GM23338 (cell line): ENCODE measurements at regions not wholly inside any gene's neighbourhood (a gene's known extent, or its start where the extent isn't known, plus 50 kb on each side); places are given as distances from the start of the nearest gene placed in this dataset.
A peak's percentile ranks its signal among the peaks of the same experiment; 100 is the strongest.

Experiments
- ATAC-seq: fragments of 200-7000 bp; cut with Tn5 transposase; 3 replicates; pipeline ENCODE4 v1.9.1; 2020
- DNase-seq: peaks from one replicate; pipeline ENCODE4 v3.0.0-alpha.2; 2015; ENCODE audit warnings: low spot score
- H2AFZ ChIP-seq: fragments of 200-600 bp; sonication (generic); 2 replicates; pipeline ENCODE4 v1.8.0; 2016; ENCODE audit warnings: antibody characterized with exemption, mild to moderate bottlenecking, moderate library complexity
- H3F3A ChIP-seq: fragments of 200-600 bp; sonication (generic); replicated peaks from 2 replicates; pipeline ENCODE4 v1.8.0; 2017; ENCODE audit warnings: antibody characterized with exemption, mixed run types, low read depth
- H3K27ac ChIP-seq: fragments of 200-600 bp; sonication (generic); 2 replicates; pipeline ENCODE4 v1.6.1; 2016; ENCODE audit warnings: low read depth
- H3K27me3 ChIP-seq: fragments of 200-600 bp; sonication (generic); 2 replicates; pipeline ENCODE4 v1.8.0; 2016; ENCODE audit warnings: mild to moderate bottlenecking, mixed run types, moderate library complexity; ENCODE audit not compliant: insufficient read depth
- H3K36me3 ChIP-seq: fragments of 200-600 bp; sonication (generic); 2 replicates; pipeline ENCODE4 v1.8.0; 2016; ENCODE audit warnings: mild to moderate bottlenecking; ENCODE audit not compliant: insufficient read depth
- H3K4me1 ChIP-seq: fragments of 200-600 bp; sonication (generic); 2 replicates; pipeline ENCODE4 v1.8.0; 2016; ENCODE audit warnings: mild to moderate bottlenecking, moderate library complexity; ENCODE audit not compliant: insufficient read depth
- H3K4me2 ChIP-seq: fragments of 200-600 bp; sonication (generic); 2 replicates; pipeline ENCODE4 v1.7.1; 2017; ENCODE audit warnings: mixed run types
- H3K4me3 ChIP-seq: fragments of 200-600 bp; sonication (generic); 2 replicates; pipeline ENCODE4 v1.6.1; 2016; ENCODE audit warnings: mixed run types
- H3K79me2 ChIP-seq: fragments of 200-600 bp; sonication (generic); replicated peaks from 2 replicates; pipeline ENCODE4 v1.8.0; 2017; ENCODE audit warnings: mild to moderate bottlenecking; ENCODE audit not compliant: insufficient read depth
- H3K9me2 ChIP-seq: fragments of 200-600 bp; sonication (generic); 2 replicates; pipeline ENCODE4 v1.8.0; 2017; ENCODE audit not compliant: insufficient read depth
- H4K20me1 ChIP-seq: fragments of 200-600 bp; sonication (generic); replicated peaks from 2 replicates; pipeline ENCODE4 v1.8.0; 2017; ENCODE audit warnings: mild to moderate bottlenecking; ENCODE audit not compliant: insufficient read depth
- H3K27ac Mint-ChIP-seq: 2 replicates; pipeline ENCODE4 v1.8.0; 2020; ENCODE audit warnings: inconsistent platforms, mild to moderate bottlenecking, moderate library complexity, mixed read lengths
- H3K27me3 Mint-ChIP-seq: 3 replicates; pipeline ENCODE4 v1.8.0; 2022; ENCODE audit warnings: low read depth, mild to moderate bottlenecking, moderate library complexity, mixed read lengths, inconsistent platforms; ENCODE audit not compliant: insufficient read depth, poor library complexity
- H3K36me3 Mint-ChIP-seq: 3 replicates; pipeline ENCODE4 v1.8.0; 2021; ENCODE audit warnings: low read depth, mild to moderate bottlenecking, inconsistent platforms, moderate library complexity, mixed read lengths
- H3K4me1 Mint-ChIP-seq: 3 replicates; pipeline ENCODE4 v1.8.0; 2020; ENCODE audit warnings: mild to moderate bottlenecking, inconsistent platforms, mixed read lengths
- H3K4me3 Mint-ChIP-seq: 3 replicates; pipeline ENCODE4 v1.8.0; 2021; ENCODE audit warnings: moderate library complexity, mild to moderate bottlenecking, inconsistent platforms, mixed read lengths
- H3K9me3 Mint-ChIP-seq: 3 replicates; pipeline ENCODE4 v1.8.0; 2020; ENCODE audit warnings: moderate library complexity, mild to moderate bottlenecking, inconsistent platforms, mixed read lengths
- CREB1 ChIP-seq: fragments of 250-450 bp; sonication (Bioruptor Pico); IDR thresholded peaks from 2 replicates; pipeline ENCODE4 v1.5.0; 2020; ENCODE audit warnings: low read depth, mild to moderate bottlenecking, moderate library complexity
- EZH2 ChIP-seq: fragments of 200-600 bp; sonication (generic); IDR thresholded peaks from one replicate; pipeline ENCODE4 v1.8.0; 2017; ENCODE audit warnings: antibody characterized with exemption, mild to moderate bottlenecking, low read depth; ENCODE audit not compliant: unreplicated experiment
- EZH2phosphoT487 ChIP-seq: fragments of 200-600 bp; sonication (generic); IDR thresholded peaks from one replicate; pipeline ENCODE4 v1.8.1; 2018; ENCODE audit warnings: antibody characterized with exemption; ENCODE audit not compliant: unreplicated experiment
- JUNB ChIP-seq: IDR thresholded peaks from one replicate; pipeline ENCODE4 v1.6.1; 2016; ENCODE audit warnings: antibody characterized with exemption; ENCODE audit not compliant: unreplicated experiment
- NANOG ChIP-seq: IDR thresholded peaks from 2 replicates; pipeline ENCODE4 v1.6.1; 2016; ENCODE audit warnings: antibody characterized with exemption, borderline replicate concordance
- POLR2AphosphoS5 ChIP-seq: IDR thresholded peaks from 2 replicates; pipeline ENCODE4 v1.6.1; 2016; ENCODE audit warnings: antibody characterized with exemption, low read depth
- REST ChIP-seq: IDR thresholded peaks from one replicate; pipeline ENCODE4 v1.6.1; 2018; ENCODE audit warnings: antibody characterized with exemption; ENCODE audit not compliant: unreplicated experiment
- STAT1 ChIP-seq: IDR thresholded peaks from one replicate; pipeline ENCODE4 v1.6.1; 2016; ENCODE audit warnings: antibody characterized with exemption; ENCODE audit not compliant: unreplicated experiment
- ZNF114 ChIP-seq: fragments of 250-450 bp; sonication (Bioruptor Pico); IDR thresholded peaks from 2 replicates; pipeline ENCODE4 v1.5.0; 2020; ENCODE audit warnings: mild to moderate bottlenecking, moderate library complexity
- ZNF331 ChIP-seq: fragments of 250-450 bp; sonication (Bioruptor Pico); IDR thresholded peaks from 2 replicates; pipeline ENCODE4 v1.5.0; 2020; ENCODE audit warnings: low read depth, mild to moderate bottlenecking, moderate library complexity
- TF ChIP-seq, protein P1 (sequence below): IDR thresholded peaks from 2 replicates; pipeline ENCODE4 v1.6.1; 2016; ENCODE audit warnings: antibody characterized with exemption
- TF ChIP-seq, protein P2 (sequence below), 2 experiments: fragments of 200-600 bp in 1 of 2; sonication (generic) in 1 of 2; conservative IDR thresholded peaks; 2 replicates each; pipeline versions ENCODE4 v1.5.1 to v1.6.1; 2016 to 2017; ENCODE audit warnings: antibody characterized with exemption in 2 of 2, low read depth in 2 of 2, mild to moderate bottlenecking in 2 of 2, moderate library complexity in 1 of 2

- TF ChIP-seq, protein P1, sequence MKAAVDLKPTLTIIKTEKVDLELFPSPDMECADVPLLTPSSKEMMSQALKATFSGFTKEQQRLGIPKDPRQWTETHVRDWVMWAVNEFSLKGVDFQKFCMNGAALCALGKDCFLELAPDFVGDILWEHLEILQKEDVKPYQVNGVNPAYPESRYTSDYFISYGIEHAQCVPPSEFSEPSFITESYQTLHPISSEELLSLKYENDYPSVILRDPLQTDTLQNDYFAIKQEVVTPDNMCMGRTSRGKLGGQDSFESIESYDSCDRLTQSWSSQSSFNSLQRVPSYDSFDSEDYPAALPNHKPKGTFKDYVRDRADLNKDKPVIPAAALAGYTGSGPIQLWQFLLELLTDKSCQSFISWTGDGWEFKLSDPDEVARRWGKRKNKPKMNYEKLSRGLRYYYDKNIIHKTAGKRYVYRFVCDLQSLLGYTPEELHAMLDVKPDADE = no peak
- no peak for TF ChIP-seq EZH2
- no peak for TF ChIP-seq NANOG
- no peak for TF ChIP-seq ZNF331 (CRISPR knock-in tag)
- no peak for TF ChIP-seq EZH2phosphoT487
- TF ChIP-seq JUNB = no peak
- no peak for TF ChIP-seq ZNF114
- no peak for TF ChIP-seq CREB1
Observed at GRCh38 chr14:31939934-31940333, 137.2 kb upstream of the ARHGAP5 start (continued).

GRCh38 chr14:31941487-31941886 lies 135.6 kb upstream of the ARHGAP5 start:
- Mint-ChIP-seq H3K36me3 (no peaks in the 10 kb centered on the region), H3K27me3 (no peaks in the 10 kb centered on the region), H3K27ac (no peak overlapping the region), H3K9me3 (no peaks in the 10 kb centered on the region), H3K4me1 (no peaks in the 10 kb centered on the region), H3K4me3 (no peak overlapping the region)
- ATAC-seq (no peak), DNase-seq (no peak)
- Histone ChIP-seq H3K27ac (no peak overlapping the region), H3K27me3 (no peaks in the 10 kb centered on the region), H3K79me2 (no peaks in the 10 kb centered on the region), H3K4me3 (no peak overlapping the region), H4K20me1 (no peaks in the 10 kb centered on the region), H3F3A (no peaks in the 10 kb centered on the region), H3K9me2 (no peaks in the 10 kb centered on the region; the same call in 1 of the 2 replicates), H2AFZ (no peak overlapping the region), H3K4me1 (no peaks in the 10 kb centered on the region), H3K4me2 (no peak overlapping the region), H3K36me3 (no peaks in the 10 kb centered on the region)
- no peak for TF ChIP-seq JUNB
- TF ChIP-seq EZH2 = no peak
- TF ChIP-seq POLR2AphosphoS5 = no peak
- TF ChIP-seq CREB1 = no peak
- no peak for TF ChIP-seq STAT1
- TF ChIP-seq, protein P2, sequence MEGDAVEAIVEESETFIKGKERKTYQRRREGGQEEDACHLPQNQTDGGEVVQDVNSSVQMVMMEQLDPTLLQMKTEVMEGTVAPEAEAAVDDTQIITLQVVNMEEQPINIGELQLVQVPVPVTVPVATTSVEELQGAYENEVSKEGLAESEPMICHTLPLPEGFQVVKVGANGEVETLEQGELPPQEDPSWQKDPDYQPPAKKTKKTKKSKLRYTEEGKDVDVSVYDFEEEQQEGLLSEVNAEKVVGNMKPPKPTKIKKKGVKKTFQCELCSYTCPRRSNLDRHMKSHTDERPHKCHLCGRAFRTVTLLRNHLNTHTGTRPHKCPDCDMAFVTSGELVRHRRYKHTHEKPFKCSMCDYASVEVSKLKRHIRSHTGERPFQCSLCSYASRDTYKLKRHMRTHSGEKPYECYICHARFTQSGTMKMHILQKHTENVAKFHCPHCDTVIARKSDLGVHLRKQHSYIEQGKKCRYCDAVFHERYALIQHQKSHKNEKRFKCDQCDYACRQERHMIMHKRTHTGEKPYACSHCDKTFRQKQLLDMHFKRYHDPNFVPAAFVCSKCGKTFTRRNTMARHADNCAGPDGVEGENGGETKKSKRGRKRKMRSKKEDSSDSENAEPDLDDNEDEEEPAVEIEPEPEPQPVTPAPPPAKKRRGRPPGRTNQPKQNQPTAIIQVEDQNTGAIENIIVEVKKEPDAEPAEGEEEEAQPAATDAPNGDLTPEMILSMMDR (conservative IDR thresholded peaks at IDR 0.05; ENCODE audit: low read depth in 2 of 2) = no peak

- H3K36me3 Mint-ChIP-seq = no peaks in the 10 kb centered on the region
- Histone ChIP-seq H3K4me2 (no peak overlapping the region), H3K9me2 (no peaks in the 10 kb centered on the region; the same call in 1 of the 2 replicates), H3F3A (no peaks in the 10 kb centered on the region), H3K79me2 (no peaks in the 10 kb centered on the region), H3K27ac (no peak overlapping the region), H3K36me3 (no peaks in the 10 kb centered on the region), H3K4me1 (no peaks in the 10 kb centered on the region), H2AFZ (0 out of 2 replicates have a peak overlapping the region, but pooled peaks have one; percentile 28), H3K27me3 (no peaks in the 10 kb centered on the region), H4K20me1 (no peaks in the 10 kb centered on the region), H3K4me3 (no peak overlapping the region)
- TF ChIP-seq REST (no peak), STAT1 (no peak), ZNF114 (no peak), ZNF331 (CRISPR knock-in tag) (no peak), NANOG (no peak), JUNB (no peak), EZH2phosphoT487 (no peak), POLR2AphosphoS5 (no peak), EZH2 (no peak)
- TF ChIP-seq, protein P1 = no peak
- no peak overlapping the region for H3K4me3 Mint-ChIP-seq
- no peak for DNase-seq
- no peak overlapping the region for H3K27ac Mint-ChIP-seq
- no peak for ATAC-seq
- no peaks in the 10 kb centered on the region for H3K4me1 Mint-ChIP-seq
- H3K27me3 Mint-ChIP-seq = no peaks in the 10 kb centered on the region
- H3K9me3 Mint-ChIP-seq = no peaks in the 10 kb centered on the region
Observed at GRCh38 chr14:31942166-31942841, 134.8 kb upstream of the ARHGAP5 start.
